Esophagus (tissue), 2 donors: ENCODE measurements at regions not wholly inside any gene's neighbourhood (a gene's known extent, or its start where the extent isn't known, plus 50 kb on each side); places are given as distances from the start of the nearest gene placed in this dataset.

Experiments
- H3K27ac ChIP-seq, 2 donors: one replicate each; pipeline ENCODE4 v1.5.1; 2013; ENCODE audit warnings: low read depth in 2 of 2, mild to moderate bottlenecking in 2 of 2, inconsistent platforms in 1 of 2, low read length in 1 of 2, moderate library complexity in 1 of 2
- H3K27me3 ChIP-seq, 2 donors: one replicate each; pipeline ENCODE4 v1.6.1; 2013; ENCODE audit warnings: low read length in 2 of 2, control low read depth in 1 of 2, mild to moderate bottlenecking in 1 of 2; ENCODE audit not compliant: insufficient read depth in 2 of 2, control insufficient read depth in 1 of 2
- H3K36me3 ChIP-seq, 2 donors: one replicate each; pipeline ENCODE4 v1.6.1; 2013; ENCODE audit warnings: low read length in 1 of 2; ENCODE audit not compliant: control insufficient read depth in 2 of 2, insufficient read depth in 2 of 2
- H3K4me1 ChIP-seq, 2 donors: one replicate each; pipeline ENCODE4 v1.6.1; 2013; ENCODE audit warnings: low read length in 1 of 2; ENCODE audit not compliant: control insufficient read depth in 2 of 2, insufficient read depth in 2 of 2
- H3K4me3 ChIP-seq, 2 donors: one replicate each; pipeline ENCODE4 v1.5.1; 2013; ENCODE audit warnings: low read length in 2 of 2, mild to moderate bottlenecking in 2 of 2, low read depth in 1 of 2, moderate library complexity in 1 of 2
- H3K9me3 ChIP-seq, 2 donors: one replicate each; pipeline ENCODE4 v1.6.1; 2013; ENCODE audit warnings: mild to moderate bottlenecking in 2 of 2, low read depth in 1 of 2, low read length in 1 of 2, moderate library complexity in 1 of 2; ENCODE audit not compliant: control insufficient read depth in 2 of 2, insufficient read depth in 1 of 2
- WGBS, 2 donors: extraction: QIAGEN DNeasy Blood & Tissue Kit; methylation state at CpG; one replicate each; pipeline ENCODE4 v1.1.7; 2013; 5-methylcytosine and 5-hydroxymethylcytosine counted together
- donor health status: healthy with polysubstance abuse.
- donor health status: Bipolar disorder and iron deficiency.

DNA sequence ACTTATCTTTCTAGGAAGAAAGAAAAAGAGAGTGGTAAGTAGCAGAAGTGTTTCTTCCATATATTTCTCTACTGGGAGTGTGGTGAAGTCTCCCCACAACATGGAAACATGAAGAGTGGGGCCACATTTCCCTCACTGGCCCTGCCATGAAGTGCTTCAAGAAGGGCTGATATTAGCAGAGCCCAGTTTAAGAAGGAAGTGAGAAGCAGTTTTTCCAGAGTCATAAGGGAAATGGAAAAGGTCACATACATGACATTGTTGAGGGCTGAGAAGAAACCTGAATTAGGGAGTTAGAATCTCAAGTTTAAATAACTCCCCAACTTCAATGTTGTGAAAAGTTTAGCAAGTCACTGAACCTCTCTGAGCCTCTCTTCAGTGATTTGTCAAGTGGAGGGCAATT is 171.9 kb upstream of the RBPJ start:
- no peaks in the 10 kb centered on the region for H3K4me1 ChIP-seq
- H3K27ac ChIP-seq, result no peak overlapping the region
- H3K4me3 ChIP-seq, result no peak overlapping the region
- peaks cover 0 to 3% of the 10 kb centered on the region in 2 donors for H3K27me3 ChIP-seq
- no peaks in the 10 kb centered on the region for H3K9me3 ChIP-seq
- no peaks in the 10 kb centered on the region for H3K36me3 ChIP-seq

DNA sequence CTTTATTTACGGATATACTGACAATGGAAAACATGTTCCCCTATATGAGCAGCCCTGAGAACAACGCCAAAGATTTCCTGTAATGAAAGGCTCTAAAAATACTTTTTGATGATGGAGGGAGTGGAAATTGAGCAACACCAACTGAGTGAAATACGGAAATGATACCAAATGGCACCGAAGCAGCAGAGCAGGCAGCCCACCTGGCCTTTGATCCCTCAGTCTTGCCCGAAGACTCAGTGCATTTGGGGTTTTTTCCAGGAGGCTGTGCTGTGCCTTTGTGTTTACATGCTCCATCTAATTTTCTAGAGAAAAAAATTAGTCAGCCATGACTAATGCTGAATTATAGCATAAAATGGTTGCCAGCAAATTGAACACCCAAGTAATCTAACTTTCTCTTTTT is 169.9 kb upstream of the RBPJ start:
- Histone ChIP-seq H3K27me3 (peaks cover 0 to 3% of the 10 kb centered on the region in 2 donors), H3K9me3 (no peaks in the 10 kb centered on the region), H3K4me3 (no peak overlapping the region), H3K4me1 (no peaks in the 10 kb centered on the region), H3K27ac (no peak overlapping the region), H3K36me3 (no peaks in the 10 kb centered on the region)
- 39 to 62% methylated on average over 5 of the region's 5 CpGs for WGBS, 2 donors

DNA sequence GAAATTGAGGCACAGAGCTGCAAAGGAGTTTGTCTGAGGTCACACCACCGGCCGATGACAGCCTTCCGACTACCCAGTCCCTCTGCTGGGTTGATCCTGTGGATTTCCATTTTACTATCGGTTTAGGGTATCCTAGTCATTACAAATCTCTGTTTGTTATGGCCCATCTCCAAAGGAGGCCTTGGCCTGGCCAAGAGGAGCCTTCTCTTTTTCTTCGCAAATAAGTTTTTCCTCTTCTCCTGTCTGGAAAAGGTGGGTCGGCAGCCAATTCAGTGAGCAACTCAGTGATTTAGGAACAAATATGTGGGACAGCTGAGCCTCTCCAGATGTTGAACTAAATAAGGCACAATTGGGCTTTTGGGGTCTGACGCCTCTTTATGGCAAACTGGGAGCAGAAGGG is 169.2 kb upstream of the RBPJ start:
- WGBS, 2 donors, result 76 to 78% methylated on average over 7 of the region's 7 CpGs
- Histone ChIP-seq H3K27ac (no peak overlapping the region), H3K27me3 (peaks cover 0 to 3% of the 10 kb centered on the region in 2 donors), H3K4me3 (no peak overlapping the region), H3K36me3 (no peaks in the 10 kb centered on the region), H3K4me1 (no peaks in the 10 kb centered on the region), H3K9me3 (no peaks in the 10 kb centered on the region)

DNA sequence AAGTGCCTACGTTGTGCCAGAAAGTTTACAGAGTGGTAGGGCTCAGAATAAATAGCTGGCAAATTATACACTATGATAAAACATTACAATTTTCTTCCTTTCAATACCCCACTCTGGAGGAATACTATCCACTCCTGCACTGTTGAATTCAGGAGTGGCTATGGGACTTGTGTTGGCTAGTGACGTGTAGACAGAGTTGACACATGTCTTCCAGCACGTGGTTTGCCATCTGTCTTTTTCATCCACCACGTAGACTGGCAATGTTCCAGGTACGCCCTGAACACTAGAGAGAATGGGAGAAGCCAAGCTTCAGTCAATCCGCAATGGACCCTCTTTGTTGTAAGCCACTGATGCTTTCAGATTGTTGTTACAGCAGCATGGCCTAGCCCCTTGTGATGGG is 168.8 kb upstream of the RBPJ start:
- Histone ChIP-seq H3K27ac (no peak overlapping the region), H3K4me1 (no peaks in the 10 kb centered on the region), H3K9me3 (no peaks in the 10 kb centered on the region), H3K27me3 (peaks cover 0 to 3% of the 10 kb centered on the region in 2 donors), H3K36me3 (no peaks in the 10 kb centered on the region), H3K4me3 (no peak overlapping the region)
- WGBS, 2 donors, result 64 to 70% methylated on average over 6 of the region's 6 CpGs

DNA sequence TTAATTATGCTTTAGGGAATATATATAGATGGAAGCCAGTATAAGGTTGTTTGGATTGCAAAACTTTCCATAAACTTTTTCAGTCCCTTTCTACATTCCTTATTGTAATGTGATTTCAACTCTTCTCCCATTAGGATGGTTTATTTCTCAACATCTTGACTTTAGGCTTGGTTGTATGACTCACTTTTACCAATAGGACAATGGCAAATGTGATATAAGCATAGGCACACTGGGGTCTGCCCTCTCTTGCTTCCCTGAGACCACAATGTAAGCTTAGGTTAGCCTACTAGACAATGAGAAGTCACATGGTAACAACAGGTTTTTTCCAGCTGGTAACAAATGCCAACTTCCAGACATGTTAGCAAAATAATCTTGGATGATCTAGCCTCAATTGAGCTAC is 163.3 kb upstream of the RBPJ start:
- H3K27me3 ChIP-seq, result no peaks in the 10 kb centered on the region

DNA sequence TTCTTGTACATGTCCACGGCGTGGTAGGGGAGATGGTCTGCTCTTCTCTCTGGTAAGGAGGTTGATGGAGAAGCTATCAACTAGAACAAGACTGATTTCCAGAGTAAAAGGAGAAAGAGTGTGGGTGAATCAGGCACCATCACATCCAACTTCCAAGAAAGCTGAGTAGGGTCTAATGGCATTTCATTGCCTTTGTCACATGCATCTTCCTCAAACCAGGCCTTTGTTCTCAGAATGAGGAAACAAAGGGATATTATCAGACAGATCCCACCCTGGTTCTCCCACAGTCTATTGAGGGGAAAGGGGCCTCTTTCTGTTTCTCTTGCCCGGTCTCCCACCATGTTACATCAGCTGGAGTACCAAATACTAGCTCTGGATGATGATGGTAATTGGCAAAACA is 160.2 kb upstream of the RBPJ start:
- Histone ChIP-seq H3K36me3 (no peaks in the 10 kb centered on the region), H3K4me3 (no peak overlapping the region), H3K4me1 (no peaks in the 10 kb centered on the region), H3K27ac (no peak overlapping the region), H3K9me3 (no peaks in the 10 kb centered on the region), H3K27me3 (no peaks in the 10 kb centered on the region)
- 94 to 97% methylated on average over 3 of the region's 3 CpGs for WGBS, 2 donors

More for the DNA sequence above, 163.3 kb upstream of the RBPJ start:
- Histone ChIP-seq H3K4me1 (no peaks in the 10 kb centered on the region), H3K9me3 (no peaks in the 10 kb centered on the region), H3K4me3 (no peak overlapping the region), H3K36me3 (no peaks in the 10 kb centered on the region), H3K27ac (no peak overlapping the region)

DNA sequence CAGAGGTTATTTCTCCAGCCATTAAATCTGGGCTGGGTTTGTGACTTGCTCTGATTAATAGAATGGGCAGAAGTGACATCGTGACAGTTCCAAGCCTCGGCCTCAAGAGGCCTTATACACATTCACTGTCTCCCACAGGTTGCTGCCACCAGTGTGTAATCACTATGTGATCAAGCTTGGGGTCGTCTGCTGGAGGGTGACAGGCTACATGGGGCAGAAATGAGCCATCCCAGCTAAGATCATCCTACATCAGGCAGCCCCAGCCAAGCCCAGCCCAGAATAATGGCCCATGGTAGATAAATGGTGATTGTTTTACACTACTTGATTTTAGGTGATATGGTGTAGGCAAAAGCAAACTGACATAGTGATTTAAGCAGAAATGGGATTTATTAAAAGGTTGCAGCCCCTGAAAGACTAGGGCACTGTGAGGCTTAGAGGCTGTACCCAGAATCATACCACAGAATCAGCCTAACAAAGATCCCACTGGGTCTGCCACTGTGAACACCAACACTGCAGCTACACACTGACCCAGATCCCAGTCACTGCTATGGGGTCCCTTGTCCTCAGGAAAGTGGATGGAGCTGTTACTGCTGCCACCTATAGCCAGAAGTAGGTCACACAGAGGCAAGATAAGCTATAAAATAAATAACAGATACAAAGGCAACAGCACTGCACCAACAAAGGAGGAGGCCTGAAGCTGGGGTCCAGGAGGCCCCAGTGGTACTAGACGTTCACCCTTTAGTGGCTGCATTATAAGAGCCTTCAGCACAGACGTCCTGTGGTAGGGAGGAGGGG is 159.6 kb upstream of the RBPJ start:
- Histone ChIP-seq H3K9me3 (no peaks in the 10 kb centered on the region), H3K4me1 (no peaks in the 10 kb centered on the region), H3K4me3 (no peak overlapping the region), H3K27me3 (no peaks in the 10 kb centered on the region), H3K36me3 (no peaks in the 10 kb centered on the region), H3K27ac (no peak overlapping the region)
- WGBS, 2 donors, result 83 to 85% methylated on average over 5 of the region's 5 CpGs

DNA sequence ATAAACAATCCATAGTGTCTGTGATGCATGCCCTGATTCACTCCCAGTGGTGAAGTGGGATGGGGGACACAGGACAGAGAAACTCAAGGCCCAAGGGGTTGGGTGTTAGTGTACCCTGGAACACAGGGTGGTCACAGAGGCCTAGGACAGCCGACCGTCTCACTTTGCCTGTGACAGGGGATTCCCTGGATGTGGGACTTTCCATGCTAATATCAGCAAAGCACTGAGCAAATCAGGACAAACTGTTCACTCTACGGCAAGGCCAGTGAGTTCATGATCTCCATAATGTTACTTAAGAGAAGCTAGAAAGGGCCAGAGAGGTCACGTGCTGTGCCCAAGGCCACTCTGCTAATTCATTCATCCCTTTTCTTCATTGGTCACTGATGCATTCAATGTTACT is 158.7 kb upstream of the RBPJ start:
- WGBS, 2 donors, result 67 to 86% methylated on average over 4 of the region's 4 CpGs
- no peak overlapping the region for H3K27ac ChIP-seq
- no peaks in the 10 kb centered on the region for H3K4me1 ChIP-seq
- H3K9me3 ChIP-seq, result no peaks in the 10 kb centered on the region
- H3K27me3 ChIP-seq, result no peaks in the 10 kb centered on the region
- H3K4me3 ChIP-seq, result no peak overlapping the region
- no peaks in the 10 kb centered on the region for H3K36me3 ChIP-seq

DNA sequence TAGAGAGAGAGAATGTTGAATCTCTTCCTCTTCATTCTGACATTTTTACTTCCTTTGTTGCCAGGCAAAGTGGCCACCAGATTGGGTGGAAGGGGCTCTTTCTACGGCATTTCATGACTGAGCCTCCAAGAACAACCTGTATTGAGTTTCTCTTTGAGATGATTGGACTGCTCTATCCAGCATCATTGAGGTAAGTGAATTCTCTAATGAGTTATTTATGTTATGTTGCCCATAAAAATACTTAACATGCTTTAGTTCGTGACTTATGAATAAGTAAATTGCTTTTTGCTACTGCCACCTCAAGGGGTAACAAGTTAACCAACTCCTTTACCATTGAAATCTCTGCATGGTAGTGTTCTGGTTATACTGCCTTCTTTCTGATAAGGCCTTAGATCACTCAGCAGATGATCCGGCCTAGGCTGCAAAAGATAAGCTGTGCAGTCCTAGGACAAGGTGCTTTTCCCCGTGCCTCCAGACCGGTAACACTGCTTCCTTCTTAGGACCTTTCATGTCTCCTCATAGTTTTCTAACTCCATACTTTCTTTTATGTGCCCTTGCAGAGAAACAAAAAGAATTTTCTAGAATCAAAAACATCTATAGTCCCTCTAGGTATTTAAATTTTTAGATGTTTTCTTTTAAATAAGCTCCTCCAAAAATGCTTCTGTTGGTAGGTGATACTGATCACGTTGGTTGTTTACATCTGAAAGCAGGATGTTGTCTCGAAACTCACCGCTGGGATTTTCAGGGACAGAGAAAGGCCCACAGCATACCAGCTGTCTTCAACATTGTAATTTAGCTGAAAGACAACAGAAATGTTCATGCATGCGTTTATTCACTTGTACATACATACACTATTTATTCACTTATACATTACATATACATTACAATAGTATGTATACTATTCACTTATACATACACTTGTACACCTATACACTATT is 157.1 kb upstream of the RBPJ start:
- Histone ChIP-seq H3K4me1 (no peaks in the 10 kb centered on the region), H3K4me3 (no peak overlapping the region), H3K27ac (no peak overlapping the region), H3K36me3 (no peaks in the 10 kb centered on the region), H3K27me3 (no peaks in the 10 kb centered on the region), H3K9me3 (no peaks in the 10 kb centered on the region)
- 75 to 76% methylated on average over 9 of the region's 9 CpGs for WGBS, 2 donors
